IPS-18a (cell line): ENCODE measurements at regions not wholly inside any gene's neighbourhood (a gene's known extent, or its start where the extent isn't known, plus 50 kb on each side); places are given as distances from the start of the nearest gene placed in this dataset.

Experiments used
- H3K27ac ChIP-seq: one replicate; pipeline ENCODE4 v1.5.1; 2013; ENCODE audit warnings: low read length
- H3K27me3 ChIP-seq: one replicate; pipeline ENCODE4 v1.6.1; 2013; ENCODE audit warnings: mild to moderate bottlenecking, low read length; ENCODE audit not compliant: control insufficient read depth, insufficient read depth
- H3K36me3 ChIP-seq: one replicate; pipeline ENCODE4 v1.6.1; 2013; ENCODE audit warnings: low read depth, low read length; ENCODE audit not compliant: control insufficient read depth
- H3K4me1 ChIP-seq: one replicate; pipeline ENCODE4 v1.6.1; 2013; ENCODE audit warnings: low read depth, low read length; ENCODE audit not compliant: control insufficient read depth
- H3K4me3 ChIP-seq: one replicate; pipeline ENCODE4 v1.5.1; 2013; ENCODE audit warnings: low read length
- H3K9ac ChIP-seq: one replicate; pipeline ENCODE4 v1.6.1; 2013; ENCODE audit warnings: mild to moderate bottlenecking, low read length, moderate library complexity
- H3K9me3 ChIP-seq: one replicate; pipeline ENCODE4 v1.6.1; 2013; ENCODE audit warnings: low read depth, low read length; ENCODE audit not compliant: control insufficient read depth

GRCh38 chr10:64598600-64598999 is 1077.4 kb downstream of the REEP3 start:
- no peak overlapping the region for H3K27ac ChIP-seq
- H3K9me3 ChIP-seq, result no peaks in the 10 kb centered on the region
- no peaks in the 10 kb centered on the region for H3K36me3 ChIP-seq
- H3K27me3 ChIP-seq, result no peaks in the 10 kb centered on the region
- no peaks in the 10 kb centered on the region for H3K4me1 ChIP-seq
- no peak overlapping the region for H3K4me3 ChIP-seq
- no peak overlapping the region for H3K9ac ChIP-seq

- no peaks in the 10 kb centered on the region for H3K36me3 ChIP-seq
- no peak overlapping the region for H3K27ac ChIP-seq
- no peak overlapping the region for H3K4me3 ChIP-seq
- H3K9ac ChIP-seq, result no peak overlapping the region
- H3K27me3 ChIP-seq, result no peaks in the 10 kb centered on the region
- no peaks in the 10 kb centered on the region for H3K9me3 ChIP-seq
- no peaks in the 10 kb centered on the region for H3K4me1 ChIP-seq
Measured at GRCh38 chr10:64601298-64601697, 1080.1 kb downstream of the REEP3 start.

GRCh38 chr10:64617085-64617484 is 1095.9 kb downstream of the REEP3 start:
- Histone ChIP-seq H3K4me1 (no peaks in the 10 kb centered on the region), H3K36me3 (no peaks in the 10 kb centered on the region), H3K9ac (no peak overlapping the region), H3K27me3 (no peaks in the 10 kb centered on the region), H3K4me3 (no peak overlapping the region), H3K27ac (no peak overlapping the region), H3K9me3 (no peaks in the 10 kb centered on the region)

- no peak overlapping the region for H3K27ac ChIP-seq
- H3K4me3 ChIP-seq, result no peak overlapping the region
- no peak overlapping the region for H3K9ac ChIP-seq
- no peaks in the 10 kb centered on the region for H3K4me1 ChIP-seq
- H3K36me3 ChIP-seq, result no peaks in the 10 kb centered on the region
- no peaks in the 10 kb centered on the region for H3K9me3 ChIP-seq
- H3K27me3 ChIP-seq, result no peaks in the 10 kb centered on the region
Measured at GRCh38 chr10:64619102-64619501, 1097.9 kb downstream of the REEP3 start.

GRCh38 chr10:64626924-64627323 is 1105.7 kb downstream of the REEP3 start:
- no peaks in the 10 kb centered on the region for H3K9me3 ChIP-seq
- H3K36me3 ChIP-seq, result no peaks in the 10 kb centered on the region
- no peaks in the 10 kb centered on the region for H3K4me1 ChIP-seq
- no peak overlapping the region for H3K9ac ChIP-seq
- no peak overlapping the region for H3K4me3 ChIP-seq
- H3K27ac ChIP-seq, result no peak overlapping the region
- no peaks in the 10 kb centered on the region for H3K27me3 ChIP-seq

GRCh38 chr10:64630534-64630933 is 1109.3 kb downstream of the REEP3 start:
- no peaks in the 10 kb centered on the region for H3K36me3 ChIP-seq

GRCh38 chr10:64635906-64636305 is 1114.7 kb downstream of the REEP3 start:
- Histone ChIP-seq H3K9me3 (no peaks in the 10 kb centered on the region), H3K9ac (no peak overlapping the region), H3K36me3 (no peaks in the 10 kb centered on the region), H3K4me3 (no peak overlapping the region), H3K4me1 (peaks cover 3% of the 10 kb centered on the region), H3K27me3 (no peaks in the 10 kb centered on the region), H3K27ac (no peak overlapping the region)

More at GRCh38 chr10:64630534-64630933, 1109.3 kb downstream of the REEP3 start:
- Histone ChIP-seq H3K9me3 (no peaks in the 10 kb centered on the region), H3K4me3 (no peak overlapping the region), H3K4me1 (no peaks in the 10 kb centered on the region), H3K9ac (no peak overlapping the region), H3K27ac (no peak overlapping the region), H3K27me3 (no peaks in the 10 kb centered on the region)

GRCh38 chr10:64636461-64636860 is 1115.3 kb downstream of the REEP3 start:
- Histone ChIP-seq H3K36me3 (no peaks in the 10 kb centered on the region), H3K4me3 (no peak overlapping the region), H3K4me1 (peaks cover 3% of the 10 kb centered on the region), H3K27me3 (no peaks in the 10 kb centered on the region), H3K9me3 (no peaks in the 10 kb centered on the region), H3K9ac (no peak overlapping the region), H3K27ac (no peak overlapping the region)

- H3K9me3 ChIP-seq, result no peaks in the 10 kb centered on the region
- no peaks in the 10 kb centered on the region for H3K27me3 ChIP-seq
- no peak overlapping the region for H3K4me3 ChIP-seq
- H3K4me1 ChIP-seq, result peaks cover 3% of the 10 kb centered on the region
- no peak overlapping the region for H3K27ac ChIP-seq
- no peaks in the 10 kb centered on the region for H3K36me3 ChIP-seq
- H3K9ac ChIP-seq, result no peak overlapping the region
Measured at GRCh38 chr10:64637939-64638338, 1116.7 kb downstream of the REEP3 start.

- no peaks in the 10 kb centered on the region for H3K4me1 ChIP-seq
- H3K27me3 ChIP-seq, result no peaks in the 10 kb centered on the region
- H3K4me3 ChIP-seq, result no peak overlapping the region
- no peaks in the 10 kb centered on the region for H3K9me3 ChIP-seq
- H3K27ac ChIP-seq, result no peak overlapping the region
- no peaks in the 10 kb centered on the region for H3K36me3 ChIP-seq
- no peak overlapping the region for H3K9ac ChIP-seq
Measured at GRCh38 chr10:64648915-64649314, 1127.7 kb downstream of the REEP3 start.

GRCh38 chr10:64658528-64658927 is 1137.3 kb downstream of the REEP3 start:
- no peaks in the 10 kb centered on the region for H3K9me3 ChIP-seq

GRCh38 chr10:64659311-64659710 is 1138.1 kb downstream of the REEP3 start:
- Histone ChIP-seq H3K27me3 (no peaks in the 10 kb centered on the region), H3K27ac (no peak overlapping the region), H3K4me3 (no peak overlapping the region)

More at GRCh38 chr10:64658528-64658927, 1137.3 kb downstream of the REEP3 start:
- H3K27me3 ChIP-seq, result no peaks in the 10 kb centered on the region
- H3K27ac ChIP-seq, result no peak overlapping the region
- H3K4me3 ChIP-seq, result no peak overlapping the region
- no peak overlapping the region for H3K9ac ChIP-seq
- no peaks in the 10 kb centered on the region for H3K36me3 ChIP-seq
- H3K4me1 ChIP-seq, result no peaks in the 10 kb centered on the region

More at GRCh38 chr10:64659311-64659710, 1138.1 kb downstream of the REEP3 start:
- Histone ChIP-seq H3K9me3 (no peaks in the 10 kb centered on the region), H3K9ac (no peak overlapping the region), H3K36me3 (no peaks in the 10 kb centered on the region), H3K4me1 (no peaks in the 10 kb centered on the region)
